GM18502 (cell line): ENCODE measurements at regions not wholly inside any gene's neighbourhood (a gene's known extent, or its start where the extent isn't known, plus 50 kb on each side); places are given as distances from the start of the nearest gene placed in this dataset.

Source experiments
- ATAC-seq: cut with Tn5 transposase; IDR thresholded peaks from one replicate; pipeline ENCODE4 v1.9.1; 2021; ENCODE audit warnings: mild to moderate bottlenecking; ENCODE audit not compliant: unreplicated experiment, poor library complexity

- no peak for ATAC-seq
Observed at GRCh38 chr15:70275461-70276138, 177.9 kb upstream of the TLE3 start.

GRCh38 chr15:70274908-70275307 is 177.2 kb upstream of the TLE3 start:
- ATAC-seq = no peak

GRCh38 chr15:70274255-70274880 is 176.7 kb upstream of the TLE3 start:
- ATAC-seq = no peak

- ATAC-seq = no peak
Observed at GRCh38 chr15:70273808-70274207, 176.1 kb upstream of the TLE3 start.

GRCh38 chr15:70272565-70273355 is 175.0 kb upstream of the TLE3 start:
- no peak for ATAC-seq

- no peak for ATAC-seq
Observed at GRCh38 chr15:70271422-70272088, 173.8 kb upstream of the TLE3 start.

GRCh38 chr15:70270752-70271111 is 173.0 kb upstream of the TLE3 start:
- no peak for ATAC-seq

GRCh38 chr15:70269991-70270751 is 172.5 kb upstream of the TLE3 start:
- no peak for ATAC-seq

GRCh38 chr15:70269311-70269911 is 171.7 kb upstream of the TLE3 start:
- ATAC-seq = no peak

GRCh38 chr15:70268698-70269251 is 171.1 kb upstream of the TLE3 start:
- no peak for ATAC-seq

- ATAC-seq = no peak
Observed at GRCh38 chr15:70267879-70268278, 170.2 kb upstream of the TLE3 start.

GRCh38 chr15:70267306-70267705 is 169.6 kb upstream of the TLE3 start:
- no peak for ATAC-seq

- no peak for ATAC-seq
Observed at GRCh38 chr15:70266412-70267121, 168.8 kb upstream of the TLE3 start.

- no peak for ATAC-seq
Observed at GRCh38 chr15:70265986-70266385, 168.3 kb upstream of the TLE3 start.

- ATAC-seq = no peak
Observed at GRCh38 chr15:70265466-70265978, 167.8 kb upstream of the TLE3 start.

- no peak for ATAC-seq
Observed at GRCh38 chr15:70264738-70265465, 167.2 kb upstream of the TLE3 start.

- ATAC-seq = no peak
Observed at GRCh38 chr15:70264014-70264582, 166.4 kb upstream of the TLE3 start.
